ENCODE measurements at regions not wholly inside any gene's neighbourhood (a gene's known extent, or its start where the extent isn't known, plus 50 kb on each side); places are given as distances from the start of the nearest gene placed in this dataset.

GRCh38 chr3:159775372-159775961 is 213.2 kb upstream of the IL12A start:
- no peaks in the 10 kb centered on the region for H3K27me3 ChIP-seq (ENCODE audit: insufficient read depth, low read length)
- Mint-ChIP-seq H3K36me3 (no peaks in the 10 kb centered on the region), H3K4me1 (no peaks in the 10 kb centered on the region), H3K4me3 (no peak overlapping the region), H3K27ac (no peak overlapping the region), H3K27me3 (peaks cover 2 to 6% of the 10 kb centered on the region in 2 donors), H3K9me3 (peaks cover 0 to 3% (median 0%) of the 10 kb centered on the region in 8 donors)
- intact Hi-C loops (cut with micrococcal nuclease) = no loop called here
- H3K27ac ChIP-seq (ENCODE audit: low read depth, low read length) = no peak overlapping the region
- no peaks in the 10 kb centered on the region for H3K9me3 ChIP-seq (ENCODE audit: control insufficient read depth in 1 of 2, low read length in 2 of 2)
- ChIA-PET POLR2A (ENCODE audit: partially characterized antibody) (no interaction called here), CTCF (ENCODE audit: partially characterized antibody) (no interaction called here)
- no peak overlapping the region for H3K4me3 ChIP-seq (ENCODE audit: low read length in 2 of 2)
- no peaks in the 10 kb centered on the region for H3K36me3 ChIP-seq (ENCODE audit: insufficient read depth, low read length)
- no peak for DNase-seq
- no peaks in the 10 kb centered on the region for H3K4me1 ChIP-seq (ENCODE audit: insufficient read depth, low read length)

- CTCF ChIA-PET (ENCODE audit: partially characterized antibody) = no interaction called here
- H3K27ac Mint-ChIP-seq = no peak overlapping the region
- Histone ChIP-seq H3K4me1 (ENCODE audit: insufficient read depth, low read length) (no peaks in the 10 kb centered on the region), H3K36me3 (ENCODE audit: insufficient read depth, low read length) (no peaks in the 10 kb centered on the region), H3K4me3 (ENCODE audit: low read length in 2 of 2) (no peak overlapping the region), H3K27me3 (ENCODE audit: insufficient read depth, low read length) (no peaks in the 10 kb centered on the region), H3K9me3 (ENCODE audit: control insufficient read depth in 1 of 2, low read length in 2 of 2) (no peaks in the 10 kb centered on the region), H3K27ac (ENCODE audit: low read depth, low read length) (no peak overlapping the region)
- H3K4me1 Mint-ChIP-seq = no peaks in the 10 kb centered on the region
- H3K27me3 Mint-ChIP-seq = peaks cover 6 to 8% of the 10 kb centered on the region in 2 donors
- no peak for DNase-seq
- no peaks in the 10 kb centered on the region for H3K36me3 Mint-ChIP-seq
- H3K4me3 Mint-ChIP-seq = no peak overlapping the region
- H3K9me3 Mint-ChIP-seq = peaks cover 0 to 3% (median 0%) of the 10 kb centered on the region in 8 donors
- intact Hi-C loops (cut with micrococcal nuclease) = no loop called here
- POLR2A ChIA-PET (ENCODE audit: partially characterized antibody) = no interaction called here
Observed at GRCh38 chr3:159776779-159777178, 211.9 kb upstream of the IL12A start.

DNA sequence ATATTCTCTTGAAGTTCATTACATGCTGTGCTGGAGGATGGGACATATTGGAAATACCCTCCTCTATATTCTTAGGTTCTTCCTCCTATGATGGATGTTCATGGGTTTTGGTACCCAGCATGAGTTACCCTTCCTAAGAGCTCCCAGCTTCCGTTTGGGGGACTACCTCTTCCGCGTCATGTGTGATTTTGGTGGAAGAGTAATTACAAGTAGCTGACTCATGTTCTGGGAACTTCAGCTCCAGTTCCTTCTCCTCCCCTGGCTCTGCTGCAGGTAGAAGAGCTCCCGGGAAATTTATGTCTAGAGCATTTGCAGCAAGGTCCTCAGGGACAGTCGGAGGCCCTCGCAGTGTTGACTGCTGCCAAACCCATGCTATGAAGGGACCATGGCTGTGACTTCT is 208.8 kb upstream of the IL12A start:
- no peaks in the 10 kb centered on the region for H3K4me1 ChIP-seq (ENCODE audit: insufficient read depth, low read length)
- no peak overlapping the region for H3K27ac Mint-ChIP-seq
- no peaks in the 10 kb centered on the region for H3K27me3 ChIP-seq (ENCODE audit: insufficient read depth, low read length)
- H3K4me1 Mint-ChIP-seq = no peaks in the 10 kb centered on the region
- no peak overlapping the region for H3K27ac ChIP-seq (ENCODE audit: low read depth, low read length)
- no peaks in the 10 kb centered on the region for H3K9me3 ChIP-seq (ENCODE audit: control insufficient read depth in 1 of 2, low read length in 2 of 2)
- intact Hi-C loops (cut with micrococcal nuclease) = no loop called here
- ChIA-PET CTCF (ENCODE audit: partially characterized antibody) (no interaction called here), POLR2A (ENCODE audit: partially characterized antibody) (no interaction called here)
- no peaks in the 10 kb centered on the region for H3K36me3 Mint-ChIP-seq
- no peaks in the 10 kb centered on the region for H3K36me3 ChIP-seq (ENCODE audit: insufficient read depth, low read length)
- H3K27me3 Mint-ChIP-seq = peaks cover 11% of the 10 kb centered on the region in 2 donors
- H3K4me3 ChIP-seq (ENCODE audit: low read length in 2 of 2) = no peak overlapping the region
- no peak for DNase-seq
- no peak overlapping the region for H3K4me3 Mint-ChIP-seq
- peaks cover 0 to 2% (median 0%) of the 10 kb centered on the region in 8 donors for H3K9me3 Mint-ChIP-seq

- CTCF ChIA-PET (ENCODE audit: partially characterized antibody) = no interaction called here
- Mint-ChIP-seq H3K27ac (no peak overlapping the region), H3K4me1 (peaks cover 0 to 1% (median 0%) of the 10 kb centered on the region in 4 donors), H3K9me3 (peaks cover 0 to 2% (median 0%) of the 10 kb centered on the region in 8 donors), H3K27me3 (peaks cover 11 to 13% of the 10 kb centered on the region in 2 donors), H3K36me3 (no peaks in the 10 kb centered on the region), H3K4me3 (no peak overlapping the region)
- POLR2A ChIA-PET (ENCODE audit: partially characterized antibody) = no interaction called here
- no peaks in the 10 kb centered on the region for H3K27me3 ChIP-seq (ENCODE audit: insufficient read depth, low read length)
- H3K36me3 ChIP-seq (ENCODE audit: insufficient read depth, low read length) = no peaks in the 10 kb centered on the region
- no peak overlapping the region for H3K4me3 ChIP-seq (ENCODE audit: low read length in 2 of 2)
- DNase-seq = no peak
- no peaks in the 10 kb centered on the region for H3K9me3 ChIP-seq (ENCODE audit: control insufficient read depth in 1 of 2, low read length in 2 of 2)
- H3K4me1 ChIP-seq (ENCODE audit: insufficient read depth, low read length) = no peaks in the 10 kb centered on the region
- intact Hi-C loops (cut with micrococcal nuclease) = no loop called here
- no peak overlapping the region for H3K27ac ChIP-seq (ENCODE audit: low read depth, low read length)
Observed at GRCh38 chr3:159781867-159782266, 206.8 kb upstream of the IL12A start.

- Histone ChIP-seq H3K4me3 (ENCODE audit: low read length in 2 of 2) (no peak overlapping the region), H3K27me3 (ENCODE audit: insufficient read depth, low read length) (no peaks in the 10 kb centered on the region), H3K27ac (ENCODE audit: low read depth, low read length) (no peak overlapping the region), H3K36me3 (ENCODE audit: insufficient read depth, low read length) (no peaks in the 10 kb centered on the region), H3K4me1 (ENCODE audit: insufficient read depth, low read length) (no peaks in the 10 kb centered on the region), H3K9me3 (ENCODE audit: control insufficient read depth in 1 of 2, low read length in 2 of 2) (no peaks in the 10 kb centered on the region)
- H3K4me1 Mint-ChIP-seq = peaks cover 0 to 1% (median 0%) of the 10 kb centered on the region in 4 donors
- peaks cover 9 to 13% of the 10 kb centered on the region in 2 donors for H3K27me3 Mint-ChIP-seq
- no peaks in the 10 kb centered on the region for H3K36me3 Mint-ChIP-seq
- no peak overlapping the region for H3K4me3 Mint-ChIP-seq
- DNase-seq = no peak
- POLR2A ChIA-PET (ENCODE audit: partially characterized antibody) = no interaction called here
- peaks cover 0 to 2% (median 0%) of the 10 kb centered on the region in 8 donors for H3K9me3 Mint-ChIP-seq
- intact Hi-C loops (cut with micrococcal nuclease) = no loop called here
- CTCF ChIA-PET (ENCODE audit: partially characterized antibody) = no interaction called here
- no peak overlapping the region for H3K27ac Mint-ChIP-seq
Observed at GRCh38 chr3:159782724-159783421, 205.8 kb upstream of the IL12A start.

DNA sequence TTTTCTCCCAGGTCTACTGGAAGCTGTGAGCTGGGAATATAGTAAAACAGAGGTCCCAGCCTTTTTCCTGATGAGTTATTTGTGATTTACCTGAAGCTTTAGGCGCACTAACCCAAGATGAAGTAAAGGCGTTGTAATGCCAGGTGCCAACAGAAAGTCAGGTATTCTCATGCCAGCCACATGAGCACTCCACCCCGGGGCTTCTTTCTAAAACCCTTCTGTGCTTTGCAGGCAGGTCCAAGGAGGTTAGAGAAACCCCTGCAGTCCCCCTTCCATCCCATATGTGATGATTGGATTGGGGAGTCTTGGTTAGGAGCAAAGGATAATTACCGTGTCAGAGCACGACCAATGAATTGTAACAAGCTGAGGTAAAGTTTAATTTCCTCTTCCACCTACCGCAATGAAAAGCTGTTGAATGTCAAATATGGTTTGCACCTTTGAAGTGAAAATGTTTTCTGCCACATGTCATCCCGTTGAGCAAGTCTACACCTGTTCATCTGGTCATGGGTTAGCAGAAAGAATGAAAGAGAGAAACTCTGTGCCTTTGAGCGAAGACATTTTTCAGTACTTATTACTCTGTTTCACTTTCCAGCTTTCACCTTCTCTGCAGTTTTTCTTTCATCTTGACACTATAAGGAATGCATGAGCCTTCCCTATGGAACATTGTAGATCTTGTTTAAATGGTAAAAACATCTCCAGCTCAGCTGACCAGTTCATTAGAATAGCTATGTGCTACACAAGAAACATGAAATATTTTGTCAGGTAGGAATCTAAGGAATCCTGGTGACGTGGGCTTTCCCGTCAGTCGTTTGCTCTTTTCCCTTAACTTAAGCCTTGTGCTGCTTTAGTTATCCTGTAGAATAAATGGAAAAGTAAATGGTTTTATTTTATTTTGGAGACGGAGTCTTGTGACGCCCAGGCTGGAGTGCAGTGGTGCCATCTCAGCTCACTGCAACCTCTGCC is 204.6 kb upstream of the IL12A start:
- Histone ChIP-seq H3K9me3 (ENCODE audit: control insufficient read depth in 1 of 2, low read length in 2 of 2) (no peaks in the 10 kb centered on the region), H3K4me1 (ENCODE audit: insufficient read depth, low read length) (no peaks in the 10 kb centered on the region), H3K36me3 (ENCODE audit: insufficient read depth, low read length) (no peaks in the 10 kb centered on the region), H3K27ac (ENCODE audit: low read depth, low read length) (no peak overlapping the region), H3K27me3 (ENCODE audit: insufficient read depth, low read length) (no peaks in the 10 kb centered on the region), H3K4me3 (ENCODE audit: low read length in 2 of 2) (no peak overlapping the region)
- H3K36me3 Mint-ChIP-seq = no peaks in the 10 kb centered on the region
- peaks cover 0 to 1% (median 0%) of the 10 kb centered on the region in 8 donors for H3K9me3 Mint-ChIP-seq
- H3K4me3 Mint-ChIP-seq = no peak overlapping the region
- intact Hi-C loops (cut with micrococcal nuclease) = no loop called here
- H3K27ac Mint-ChIP-seq = no peak overlapping the region
- POLR2A ChIA-PET (ENCODE audit: partially characterized antibody) = no interaction called here
- CTCF ChIA-PET (ENCODE audit: partially characterized antibody) = interaction anchor here (1.2 kb wide), 1 partner anchor 15 kb away, joined by 4 read pairs; no protein-coding TSS in a partner anchor
- H3K27me3 Mint-ChIP-seq = peaks cover 9 to 14% of the 10 kb centered on the region in 2 donors
- DNase-seq = no peak
- H3K4me1 Mint-ChIP-seq = peaks cover 0 to 1% (median 0%) of the 10 kb centered on the region in 4 donors

DNA sequence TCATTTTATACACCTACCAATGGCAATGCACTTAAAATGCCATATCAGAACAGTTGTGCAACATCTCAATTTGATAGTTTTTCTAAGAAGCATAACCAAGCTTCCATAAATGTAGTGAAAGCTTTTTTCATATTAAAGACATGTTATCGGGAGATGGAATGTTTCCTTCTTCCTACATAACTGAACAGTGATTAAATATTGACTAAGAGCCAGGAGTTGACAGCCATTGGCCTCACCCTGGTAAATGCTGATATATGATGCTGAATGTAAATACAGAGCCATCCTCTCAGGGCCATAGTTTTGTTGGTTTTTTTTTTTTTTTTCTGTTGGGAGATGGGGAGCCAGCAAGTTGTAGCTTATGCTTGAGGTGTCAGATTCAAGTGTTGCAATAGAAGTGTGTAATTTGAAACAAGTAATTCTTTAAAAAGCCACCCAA is 203.3 kb upstream of the IL12A start:
- H3K36me3 ChIP-seq (ENCODE audit: insufficient read depth, low read length) = no peaks in the 10 kb centered on the region
- POLR2A ChIA-PET (ENCODE audit: partially characterized antibody) = no interaction called here
- H3K27ac Mint-ChIP-seq = no peak overlapping the region
- H3K36me3 Mint-ChIP-seq = no peaks in the 10 kb centered on the region
- H3K27me3 Mint-ChIP-seq = peaks cover 5 to 13% of the 10 kb centered on the region in 2 donors
- peaks cover 0 to 1% (median 0%) of the 10 kb centered on the region in 4 donors for H3K4me1 Mint-ChIP-seq
- no peaks in the 10 kb centered on the region for H3K27me3 ChIP-seq (ENCODE audit: insufficient read depth, low read length)
- CTCF ChIA-PET (ENCODE audit: partially characterized antibody) = no interaction called here
- no peaks in the 10 kb centered on the region for H3K4me1 ChIP-seq (ENCODE audit: insufficient read depth, low read length)
- no peak overlapping the region for H3K27ac ChIP-seq (ENCODE audit: low read depth, low read length)
- H3K9me3 Mint-ChIP-seq = peaks cover 0 to 1% (median 0%) of the 10 kb centered on the region in 8 donors
- intact Hi-C loops (cut with micrococcal nuclease) = no loop called here
- no peak overlapping the region for H3K4me3 Mint-ChIP-seq
- DNase-seq = no peak
- H3K9me3 ChIP-seq (ENCODE audit: control insufficient read depth in 1 of 2, low read length in 2 of 2) = no peaks in the 10 kb centered on the region
- H3K4me3 ChIP-seq (ENCODE audit: low read length in 2 of 2) = no peak overlapping the region

All from CD4-positive, alpha-beta memory T cell (primary cell).